ENCODE measurements at regions not wholly inside any gene's neighbourhood (a gene's known extent, or its start where the extent isn't known, plus 50 kb on each side); places are given as distances from the start of the nearest gene placed in this dataset.
A peak's percentile ranks its signal among the peaks of the same experiment; 100 is the strongest.

GRCh38 chr15:58332676-58333400 lies 99.0 kb upstream of the LIPC start:
- DNase-seq, result no peak
- H3K9me3 ChIP-seq, result no peaks in the 10 kb centered on the region
- intact Hi-C loops (cut with DNase I; ENCODE audit: low total_unique reads), result no loop called here
- H3K4me3 ChIP-seq, result no peak overlapping the region
- peak overlapping the region; percentile 53 to 75 for H3K27ac ChIP-seq
- no peak for TF ChIP-seq POLR2A (IDR thresholded peaks at IDR 0.05)
- no peak for TF ChIP-seq CTCF (IDR thresholded peaks at IDR 0.05)
- H3K27me3 ChIP-seq, result no peaks in the 10 kb centered on the region
- peaks cover 11% of the 10 kb centered on the region for H3K4me1 ChIP-seq
- H3K36me3 ChIP-seq (ENCODE audit: low read depth, missing control alignments), result no peaks in the 10 kb centered on the region

GRCh38 chr15:58334803-58335202 lies 97.0 kb upstream of the LIPC start:
- WGBS, 2 donors, result 85 to 86% methylated on average over 2 of the region's 2 CpGs
- TF ChIP-seq POLR2A (IDR thresholded peaks at IDR 0.05) (no peak), CTCF (IDR thresholded peaks at IDR 0.05) (no peak)
- intact Hi-C loops (cut with DNase I; ENCODE audit: low total_unique reads), result no loop called here
- H3K4me3 ChIP-seq, result no peak overlapping the region
- H3K27me3 ChIP-seq, result no peaks in the 10 kb centered on the region
- H3K36me3 ChIP-seq (ENCODE audit: low read depth, missing control alignments), result no peaks in the 10 kb centered on the region
- H3K27ac ChIP-seq, result no peak overlapping the region
- H3K9me3 ChIP-seq, result no peaks in the 10 kb centered on the region
- H3K4me1 ChIP-seq, result peaks cover 11% of the 10 kb centered on the region
- no peak for DNase-seq

GRCh38 chr15:58336161-58336560 lies 95.6 kb upstream of the LIPC start:
- H3K4me1 ChIP-seq, result peaks cover 11% of the 10 kb centered on the region
- no peak overlapping the region for H3K27ac ChIP-seq
- H3K4me3 ChIP-seq, result no peak overlapping the region
- no peaks in the 10 kb centered on the region for H3K9me3 ChIP-seq
- no peak for DNase-seq
- H3K27me3 ChIP-seq, result no peaks in the 10 kb centered on the region
- no peak for TF ChIP-seq POLR2A (IDR thresholded peaks at IDR 0.05)
- TF ChIP-seq CTCF (IDR thresholded peaks at IDR 0.05), result no peak
- H3K36me3 ChIP-seq (ENCODE audit: low read depth, missing control alignments), result no peaks in the 10 kb centered on the region
- intact Hi-C loops (cut with DNase I; ENCODE audit: low total_unique reads), result no loop called here
- WGBS, 2 donors, result 75 to 81% methylated on average over 3 of the region's 3 CpGs

GRCh38 chr15:58340176-58340575 lies 91.6 kb upstream of the LIPC start:
- WGBS, 2 donors, result 87 to 91% methylated on average over 3 of the region's 3 CpGs
- no peak for TF ChIP-seq CTCF (IDR thresholded peaks at IDR 0.05)
- TF ChIP-seq POLR2A (IDR thresholded peaks at IDR 0.05), result no peak
- Histone ChIP-seq H3K36me3 (ENCODE audit: low read depth, missing control alignments) (no peaks in the 10 kb centered on the region), H3K4me1 (no peaks in the 10 kb centered on the region), H3K27me3 (no peaks in the 10 kb centered on the region), H3K27ac (no peak overlapping the region), H3K4me3 (no peak overlapping the region), H3K9me3 (no peaks in the 10 kb centered on the region)
- no peak for DNase-seq
- intact Hi-C loops (cut with DNase I; ENCODE audit: low total_unique reads), result no loop called here

DNA sequence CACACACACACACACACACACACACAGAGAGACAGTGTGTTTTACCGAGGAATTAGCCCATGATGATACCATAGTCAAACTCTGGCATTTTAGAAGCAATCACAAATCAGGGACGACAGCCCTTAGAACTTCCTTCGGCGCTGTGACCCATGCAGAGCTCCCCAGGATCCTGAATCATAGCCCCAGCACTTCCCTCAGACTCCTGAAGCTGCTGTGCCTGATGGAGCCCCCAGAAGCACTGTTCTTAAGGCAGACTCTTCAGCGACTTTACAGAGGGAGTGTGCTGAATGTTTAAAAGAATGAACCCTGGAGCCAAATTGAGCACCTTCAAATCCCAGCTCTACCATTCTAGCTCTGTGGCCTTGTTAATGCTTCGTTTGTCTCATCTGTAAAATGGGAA lies 89.3 kb upstream of the LIPC start:
- Histone ChIP-seq H3K27me3 (no peaks in the 10 kb centered on the region), H3K4me1 (no peaks in the 10 kb centered on the region), H3K9me3 (no peaks in the 10 kb centered on the region), H3K27ac (no peak overlapping the region), H3K36me3 (ENCODE audit: low read depth, missing control alignments) (no peaks in the 10 kb centered on the region), H3K4me3 (no peak overlapping the region)
- TF ChIP-seq CTCF (IDR thresholded peaks at IDR 0.05) (no peak), POLR2A (IDR thresholded peaks at IDR 0.05) (no peak)
- 53 to 56% methylated on average over 6 of the region's 6 CpGs for WGBS, 2 donors
- intact Hi-C loops (cut with DNase I; ENCODE audit: low total_unique reads), result no loop called here
- no peak for DNase-seq
